Neural crest cell (in vitro differentiated cells): ENCODE measurements at regions not wholly inside any gene's neighbourhood (a gene's known extent, or its start where the extent isn't known, plus 50 kb on each side); places are given as distances from the start of the nearest gene placed in this dataset.

Experiments
- DNase-seq: peaks from one replicate; pipeline ENCODE4 v3.0.0; 2021; ENCODE audit warnings: low read depth, mixed read lengths, low spot score
- H3K27ac Mint-ChIP-seq: one replicate; pipeline ENCODE4 v1.8.0; 2021; ENCODE audit warnings: mild to moderate bottlenecking, mixed read lengths; ENCODE audit not compliant: unreplicated experiment
- H3K27me3 Mint-ChIP-seq: 2 replicates; pipeline ENCODE4 v1.8.0; 2021; ENCODE audit warnings: low read depth, mild to moderate bottlenecking, mixed read lengths
- H3K36me3 Mint-ChIP-seq: 2 replicates; pipeline ENCODE4 v1.8.0; 2021; ENCODE audit warnings: low read depth, mild to moderate bottlenecking, mixed read lengths
- H3K4me1 Mint-ChIP-seq: 2 replicates; pipeline ENCODE4 v1.8.0; 2021; ENCODE audit warnings: mixed read lengths
- H3K4me3 Mint-ChIP-seq: one replicate; pipeline ENCODE4 v1.8.0; 2021; ENCODE audit warnings: mild to moderate bottlenecking, mixed read lengths
- H3K9me3 Mint-ChIP-seq: 2 replicates; pipeline ENCODE4 v1.8.0; 2021; ENCODE audit warnings: mixed read lengths
- TF ChIP-seq, protein P1 (sequence below): fragments of 200-600 bp; sonication (generic); conservative IDR thresholded peaks from 2 replicates; pipeline ENCODE4 v1.5.0; 2021; ENCODE audit warnings: antibody characterized with exemption, mild to moderate bottlenecking

DNA sequence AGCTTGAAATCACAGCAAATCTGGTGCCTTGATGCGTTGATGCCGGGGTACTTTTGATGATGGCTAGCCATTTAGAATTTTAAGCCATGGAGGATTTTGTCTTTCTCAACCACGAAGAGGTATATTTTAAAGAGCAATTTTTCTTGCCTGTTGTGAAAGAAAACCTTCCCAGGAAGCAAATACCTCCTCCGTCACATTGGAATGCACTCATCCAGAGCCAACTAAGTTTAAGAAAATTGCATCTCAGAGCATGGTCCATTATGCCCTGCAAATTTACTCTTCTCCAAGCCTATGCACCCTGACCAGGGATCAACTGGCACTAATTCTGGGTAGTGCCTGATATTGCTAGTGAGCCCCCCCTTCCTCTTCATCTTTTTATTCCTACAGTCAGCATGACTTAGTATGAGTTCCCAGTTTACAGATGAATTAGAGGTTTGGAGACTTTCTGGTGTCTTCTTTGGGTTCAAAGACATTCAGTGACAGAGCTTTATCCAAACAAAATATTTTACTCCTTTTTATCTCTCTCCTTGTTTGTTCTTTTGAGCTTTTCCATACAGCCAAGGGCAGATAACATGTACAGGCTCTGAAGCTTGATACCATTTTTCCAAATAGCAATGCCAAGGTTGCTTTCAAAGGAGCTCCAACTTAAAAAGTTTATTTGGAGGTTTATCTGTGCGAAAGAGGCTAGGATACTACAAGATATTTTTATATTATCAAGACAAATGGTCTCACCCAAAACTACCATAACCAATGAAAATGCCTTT is 56.6 kb upstream of the ANK3 start:
- no peak for DNase-seq
- no peak overlapping the region for H3K4me3 Mint-ChIP-seq
- H3K36me3 Mint-ChIP-seq = no peaks in the 10 kb centered on the region
- TF ChIP-seq, protein P1, sequence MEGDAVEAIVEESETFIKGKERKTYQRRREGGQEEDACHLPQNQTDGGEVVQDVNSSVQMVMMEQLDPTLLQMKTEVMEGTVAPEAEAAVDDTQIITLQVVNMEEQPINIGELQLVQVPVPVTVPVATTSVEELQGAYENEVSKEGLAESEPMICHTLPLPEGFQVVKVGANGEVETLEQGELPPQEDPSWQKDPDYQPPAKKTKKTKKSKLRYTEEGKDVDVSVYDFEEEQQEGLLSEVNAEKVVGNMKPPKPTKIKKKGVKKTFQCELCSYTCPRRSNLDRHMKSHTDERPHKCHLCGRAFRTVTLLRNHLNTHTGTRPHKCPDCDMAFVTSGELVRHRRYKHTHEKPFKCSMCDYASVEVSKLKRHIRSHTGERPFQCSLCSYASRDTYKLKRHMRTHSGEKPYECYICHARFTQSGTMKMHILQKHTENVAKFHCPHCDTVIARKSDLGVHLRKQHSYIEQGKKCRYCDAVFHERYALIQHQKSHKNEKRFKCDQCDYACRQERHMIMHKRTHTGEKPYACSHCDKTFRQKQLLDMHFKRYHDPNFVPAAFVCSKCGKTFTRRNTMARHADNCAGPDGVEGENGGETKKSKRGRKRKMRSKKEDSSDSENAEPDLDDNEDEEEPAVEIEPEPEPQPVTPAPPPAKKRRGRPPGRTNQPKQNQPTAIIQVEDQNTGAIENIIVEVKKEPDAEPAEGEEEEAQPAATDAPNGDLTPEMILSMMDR = no peak
- no peaks in the 10 kb centered on the region for H3K9me3 Mint-ChIP-seq
- no peak overlapping the region for H3K27ac Mint-ChIP-seq
- peaks cover 5% of the 10 kb centered on the region for H3K4me1 Mint-ChIP-seq
- no peaks in the 10 kb centered on the region for H3K27me3 Mint-ChIP-seq

DNA sequence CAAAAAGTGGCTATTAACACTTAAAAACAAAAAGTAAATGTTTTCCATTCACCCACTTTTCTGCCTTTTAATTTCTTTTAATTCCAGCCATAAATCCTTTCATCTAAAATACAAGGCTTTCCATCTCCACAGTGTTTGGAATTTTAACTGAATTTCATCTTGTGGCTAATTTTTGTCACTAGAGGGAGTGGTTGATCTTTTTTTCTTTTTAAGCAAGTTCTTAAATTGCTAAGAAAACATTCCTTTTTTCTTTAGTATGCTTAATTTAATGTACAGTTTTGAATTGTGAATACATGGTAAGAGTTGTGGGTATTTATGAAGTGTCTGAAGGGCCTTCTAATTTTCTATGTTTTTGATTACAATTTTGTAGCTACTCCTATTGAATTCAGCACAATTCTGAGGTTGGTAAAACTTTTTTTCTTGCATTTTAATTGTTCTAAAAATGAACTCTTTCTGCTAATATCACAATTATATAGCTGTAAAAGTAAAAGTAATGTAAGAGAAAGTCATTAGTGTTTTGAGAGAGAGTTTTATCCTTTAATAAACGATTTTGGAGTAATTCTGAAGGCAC is 54.9 kb upstream of the ANK3 start:
- Mint-ChIP-seq H3K36me3 (no peaks in the 10 kb centered on the region), H3K4me3 (no peak overlapping the region)
- DNase-seq = no peak

DNA sequence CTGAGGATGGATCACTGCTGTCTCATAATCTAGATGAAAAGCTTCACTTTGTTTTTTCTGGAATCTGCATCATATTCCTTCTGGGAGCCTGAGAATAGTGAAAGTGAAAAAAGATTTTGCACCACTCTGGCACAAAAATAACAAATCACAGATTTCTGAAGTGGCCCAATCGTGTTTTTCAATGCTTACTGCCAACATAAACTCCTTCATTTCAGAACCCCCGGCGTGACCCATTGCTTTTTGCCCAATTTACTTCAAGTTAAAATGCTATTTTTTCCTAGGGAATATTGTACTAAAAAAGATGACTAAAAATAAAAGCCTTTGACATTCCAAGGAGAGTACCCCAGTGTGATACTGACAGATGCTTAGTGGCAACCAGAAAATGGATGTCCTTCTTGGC is 53.7 kb upstream of the ANK3 start:
- Mint-ChIP-seq H3K9me3 (no peaks in the 10 kb centered on the region), H3K4me3 (no peak overlapping the region), H3K36me3 (no peaks in the 10 kb centered on the region), H3K4me1 (no peaks in the 10 kb centered on the region), H3K27ac (no peak overlapping the region), H3K27me3 (no peaks in the 10 kb centered on the region)
- DNase-seq = no peak
- TF ChIP-seq, protein P1 = no peak

More for the DNA sequence above, 54.9 kb upstream of the ANK3 start:
- Mint-ChIP-seq H3K4me1 (peaks cover 5% of the 10 kb centered on the region), H3K9me3 (no peaks in the 10 kb centered on the region), H3K27me3 (no peaks in the 10 kb centered on the region), H3K27ac (no peak overlapping the region)
- TF ChIP-seq, protein P1 = peak; percentile 77

DNA sequence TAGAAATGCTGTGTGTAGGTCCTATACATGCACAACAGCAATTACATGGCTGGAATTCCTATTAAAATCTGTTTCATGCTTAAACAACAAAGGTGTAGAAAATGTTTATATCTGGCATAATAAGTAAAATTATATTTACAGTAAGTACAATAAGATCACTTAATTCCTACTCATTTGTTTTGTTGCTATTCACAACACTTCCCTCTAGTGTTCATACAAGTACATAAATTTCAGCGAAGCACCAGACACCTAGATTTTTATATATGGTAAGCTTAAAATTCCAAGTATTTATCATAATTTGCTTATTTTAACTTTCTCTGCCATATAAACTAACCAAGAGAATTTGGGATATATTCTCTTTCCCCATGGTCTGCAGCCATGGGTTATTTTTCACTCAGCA is 51.8 kb upstream of the ANK3 start:
- H3K4me3 Mint-ChIP-seq = no peak overlapping the region
- no peaks in the 10 kb centered on the region for H3K36me3 Mint-ChIP-seq
- no peaks in the 10 kb centered on the region for H3K9me3 Mint-ChIP-seq
- TF ChIP-seq, protein P1 = peak; percentile 52
- H3K4me1 Mint-ChIP-seq = no peaks in the 10 kb centered on the region
- no peaks in the 10 kb centered on the region for H3K27me3 Mint-ChIP-seq
- no peak overlapping the region for H3K27ac Mint-ChIP-seq
- DNase-seq = no peak

DNA sequence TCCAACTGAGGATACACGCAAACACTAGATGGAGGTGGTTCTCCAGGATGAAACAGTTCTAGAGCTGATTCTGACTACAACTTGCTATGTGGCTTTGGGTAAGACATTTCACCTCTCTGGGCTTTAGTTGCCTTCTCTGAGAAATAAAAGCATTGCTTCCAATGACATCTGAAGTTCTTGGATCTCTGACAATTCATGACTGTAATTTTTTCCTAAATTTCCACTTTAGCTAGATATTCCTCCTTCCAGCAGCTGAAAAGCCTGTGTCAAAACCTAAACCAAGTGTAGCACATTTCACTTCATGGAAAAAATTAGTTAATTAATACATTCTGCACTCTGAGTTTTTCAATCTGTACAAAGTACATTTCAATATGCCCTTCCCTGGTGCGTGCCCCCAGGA is 50.0 kb upstream of the ANK3 start:
- Mint-ChIP-seq H3K27me3 (no peaks in the 10 kb centered on the region), H3K27ac (no peak overlapping the region), H3K9me3 (no peaks in the 10 kb centered on the region), H3K4me3 (no peak overlapping the region), H3K36me3 (no peaks in the 10 kb centered on the region), H3K4me1 (no peaks in the 10 kb centered on the region)
- DNase-seq = no peak
- TF ChIP-seq, protein P1 = no peak
